AG20443 (cell line): ENCODE measurements at regions not wholly inside any gene's neighbourhood (a gene's known extent, or its start where the extent isn't known, plus 50 kb on each side); places are given as distances from the start of the nearest gene placed in this dataset.
"Not testable (repeated sequence)": the region's sequence is repeated elsewhere in the genome, so short reads cannot be mapped to it uniquely, and the experiment has no call there.

Experiments used
- DNase-seq: peaks from one replicate; pipeline ENCODE4 v3.0.0; 2012; ENCODE audit warnings: low spot score, mixed read lengths

- DNase-seq, result no peak
Measured at GRCh38 chr2:163187995-163188655, 349.6 kb upstream of the KCNH7 start.

- DNase-seq, result no peak
Measured at GRCh38 chr2:163187119-163187518, 348.6 kb upstream of the KCNH7 start.

- no peak for DNase-seq
Measured at GRCh38 chr2:163185160-163185559, 346.6 kb upstream of the KCNH7 start.

- peak; percentile 15 for DNase-seq
Measured at GRCh38 chr2:163182764-163183354, 344.3 kb upstream of the KCNH7 start.

- no peak for DNase-seq
Measured at GRCh38 chr2:163177592-163177991, 339.0 kb upstream of the KCNH7 start.

GRCh38 chr2:163175294-163175693 is 336.7 kb upstream of the KCNH7 start:
- no peak for DNase-seq

GRCh38 chr2:163173591-163173990 is 335.0 kb upstream of the KCNH7 start:
- no peak for DNase-seq

GRCh38 chr2:163171786-163172530 is 333.4 kb upstream of the KCNH7 start:
- DNase-seq, result no peak

- DNase-seq, result no peak
Measured at GRCh38 chr2:163157891-163158496, 319.4 kb upstream of the KCNH7 start.

- no peak for DNase-seq
Measured at GRCh38 chr2:163157411-163157810, 318.8 kb upstream of the KCNH7 start.

- DNase-seq, result no peak
Measured at GRCh38 chr2:163155925-163156324, 317.4 kb upstream of the KCNH7 start.

GRCh38 chr2:163155279-163155883 is 316.8 kb upstream of the KCNH7 start:
- DNase-seq, result peak; percentile 17

- DNase-seq, result no peak
Measured at GRCh38 chr2:163142618-163143017, 304.1 kb upstream of the KCNH7 start.

GRCh38 chr2:163138947-163139346 is 300.4 kb upstream of the KCNH7 start:
- no peak for DNase-seq

- no peak for DNase-seq
Measured at GRCh38 chr2:163135256-163135655, 296.7 kb upstream of the KCNH7 start.

- no peak for DNase-seq
Measured at GRCh38 chr2:163133602-163134001, 295.0 kb upstream of the KCNH7 start.

GRCh38 chr2:163132850-163133249 is 294.3 kb upstream of the KCNH7 start:
- peak; percentile 11 for DNase-seq

GRCh38 chr2:163132207-163132606 is 293.6 kb upstream of the KCNH7 start:
- DNase-seq, result not testable (repeated sequence)

- no peak for DNase-seq
Measured at GRCh38 chr2:163123526-163123925, 285.0 kb upstream of the KCNH7 start.

GRCh38 chr2:163122257-163122656 is 283.7 kb upstream of the KCNH7 start:
- DNase-seq, result no peak

GRCh38 chr2:163121483-163121882 is 282.9 kb upstream of the KCNH7 start:
- no peak for DNase-seq

GRCh38 chr2:163119966-163120365 is 281.4 kb upstream of the KCNH7 start:
- no peak for DNase-seq
